Ovary (tissue), 7 donors: ENCODE measurements at regions not wholly inside any gene's neighbourhood (a gene's known extent, or its start where the extent isn't known, plus 50 kb on each side); places are given as distances from the start of the nearest gene placed in this dataset.

Experiments
- DNase-seq, 5 donors: peaks; one replicate each; pipeline ENCODE4 v3.0.0-alpha.2; 2019 to 2020
- H3K27ac ChIP-seq, 2 donors: fragments of 200-600 bp; one replicate each; pipeline versions ENCODE4 v1.5.1 to v1.8.0; 2019 to 2022
- H3K27me3 ChIP-seq: fragments of 200-600 bp; one replicate; pipeline ENCODE4 v1.8.0; 2022
- H3K36me3 ChIP-seq: fragments of 200-600 bp; sonication (generic); one replicate; pipeline ENCODE4 v1.5.1; 2019
- H3K4me1 ChIP-seq: one replicate; pipeline ENCODE4 v1.8.1; 2013; ENCODE audit warnings: mild to moderate bottlenecking, moderate library complexity; ENCODE audit not compliant: insufficient read depth
- H3K4me3 ChIP-seq: fragments of 200-600 bp; sonication (generic); one replicate; pipeline ENCODE4 v1.5.1; 2017
- H3K9me3 ChIP-seq, 2 donors: fragments of 200-600 bp in 1 of 2; sonication (generic) in 1 of 2; one replicate each; pipeline versions ENCODE4 v1.5.1 to v1.8.1; 2013 to 2019; ENCODE audit warnings: mild to moderate bottlenecking in 1 of 2, moderate library complexity in 1 of 2
- CTCF ChIP-seq, 3 donors: fragments of 450-650 bp in 2 of 3; fragments of 200-600 bp in 1 of 3; IDR thresholded peaks; one replicate each; pipeline versions ENCODE4 v1.5.1 to v1.8.0; 2016 to 2022; ENCODE audit warnings: antibody characterized with exemption in 3 of 3, mild to moderate bottlenecking in 1 of 3
- EP300 ChIP-seq: sonication (generic); formaldehyde crosslinking; IDR thresholded peaks from one replicate; pipeline ENCODE4 v1.6.1; 2017; ENCODE audit warnings: antibody characterized with exemption
- POLR2A ChIP-seq: fragments of 450-650 bp; IDR thresholded peaks from one replicate; pipeline ENCODE4 v1.6.1; 2017; ENCODE audit warnings: antibody characterized with exemption, mild to moderate bottlenecking, moderate library complexity
- WGBS, 3 donors: extraction: QIAGEN DNeasy Blood & Tissue Kit in 1 of 3; methylation state at CpG; one replicate each; pipeline versions ENCODE4 v1.1.5 to v1.1.7; 2013 to 2017; 5-methylcytosine and 5-hydroxymethylcytosine counted together
- intact Hi-C, 4 donors: fragments of 100-400 bp; cut with DNase I; formaldehyde crosslinking; loops; one replicate each; pipeline versions ENCODE4 v1.11.0 to v1.15.1; 2022 to 2023
- donor health status: DM: no; HTN: no; CAD: no; lungs with moderate emphysema.
- donor health status: DM: no; HTN: no; CAD: no.
- donor health status: Bipolar disorder and iron deficiency.
- donor health status: DM: no; HTN: no; CAD: no.
- donor health status: DM: yes; HTN: yes; CAD: no.

- Histone ChIP-seq H3K27me3 (no peaks in the 10 kb centered on the region), H3K36me3 (no peaks in the 10 kb centered on the region), H3K27ac (no peak overlapping the region), H3K9me3 (no peaks in the 10 kb centered on the region), H3K4me1 (no peaks in the 10 kb centered on the region), H3K4me3 (no peak overlapping the region)
- TF ChIP-seq POLR2A (no peak), EP300 (no peak), CTCF (IDR thresholded peaks at IDR 0.05) (no peak)
- DNase-seq, result no peak
- WGBS, 3 donors, result 75 to 83% (median 79%) methylated on average over 6 of the region's 6 CpGs
- intact Hi-C loops, result loop anchor here in 1 of 4 donors (10.0 kb wide), 1 partner anchor 491 kb away; no protein-coding TSS in a partner anchor
These were observed 108.2 kb upstream of the SLC35F3 start for GRCh38 chr1:233796146-233796783.

GRCh38 chr1:233802611-233803010, 101.9 kb upstream of the SLC35F3 start:
- Histone ChIP-seq H3K4me3 (no peak overlapping the region), H3K27ac (no peak overlapping the region), H3K4me1 (no peaks in the 10 kb centered on the region), H3K27me3 (no peaks in the 10 kb centered on the region), H3K36me3 (no peaks in the 10 kb centered on the region), H3K9me3 (peaks cover 0 to 3% of the 10 kb centered on the region in 2 donors)
- intact Hi-C loops, result no loop called here
- no peak for DNase-seq
- TF ChIP-seq POLR2A (no peak), EP300 (no peak), CTCF (IDR thresholded peaks at IDR 0.05) (no peak)
- 43 to 63% (median 52%) methylated on average over 4 of the region's 4 CpGs for WGBS, 3 donors

- intact Hi-C loops, result no loop called here
- DNase-seq, result no peak
- no peak overlapping the region for H3K4me3 ChIP-seq
- H3K27me3 ChIP-seq, result no peaks in the 10 kb centered on the region
- TF ChIP-seq EP300, result no peak
- no peak for TF ChIP-seq POLR2A
- TF ChIP-seq CTCF (IDR thresholded peaks at IDR 0.05), result no peak
- H3K36me3 ChIP-seq, result no peaks in the 10 kb centered on the region
- no peak overlapping the region for H3K27ac ChIP-seq
- WGBS, 3 donors, result 83 to 91% (median 90%) methylated on average over 2 of the region's 2 CpGs
- peaks cover 0 to 3% of the 10 kb centered on the region in 2 donors for H3K9me3 ChIP-seq
- no peaks in the 10 kb centered on the region for H3K4me1 ChIP-seq
These were observed 98.7 kb upstream of the SLC35F3 start for GRCh38 chr1:233805786-233806185.

- no peak for DNase-seq
- no peak for TF ChIP-seq POLR2A
- no peak for TF ChIP-seq EP300
- TF ChIP-seq CTCF (IDR thresholded peaks at IDR 0.05), result no peak
- Histone ChIP-seq H3K4me3 (no peak overlapping the region), H3K4me1 (no peaks in the 10 kb centered on the region), H3K27ac (no peak overlapping the region), H3K36me3 (no peaks in the 10 kb centered on the region), H3K27me3 (no peaks in the 10 kb centered on the region), H3K9me3 (no peaks in the 10 kb centered on the region)
- intact Hi-C loops, result no loop called here
- 73 to 89% (median 80%) methylated on average over 1 of the region's 1 CpG for WGBS, 3 donors
These were observed 89.1 kb upstream of the SLC35F3 start for GRCh38 chr1:233815357-233815756.
